HepG2 (cell line): ENCODE measurements at regions not wholly inside any gene's neighbourhood (a gene's known extent, or its start where the extent isn't known, plus 50 kb on each side); places are given as distances from the start of the nearest gene placed in this dataset.

Experiments
- CTCF ChIP-seq: sonication (generic); formaldehyde crosslinking; IDR thresholded peaks from 2 replicates; pipeline ENCODE4 v1.5.0; 2020; ENCODE audit warnings: mild to moderate bottlenecking, missing genetic modification reagents, moderate library complexity
- HDAC2 ChIP-seq: sonication (generic); formaldehyde crosslinking; IDR thresholded peaks from 2 replicates; pipeline ENCODE4 v1.4.0; 2020; ENCODE audit warnings: missing genetic modification reagents

GRCh38 chr19:30255791-30256495 is 116.2 kb upstream of the ZNF536 start:
- TF ChIP-seq CTCF (CRISPR knock-in tag) (no peak), HDAC2 (CRISPR knock-in tag) (no peak)
